Activated naive CD8-positive, alpha-beta T cell treated with anti-CD3 and anti-CD28 coated beads, Interleukin-2, amount 50 U/mL, for 24 hours (primary cell): ENCODE measurements at regions not wholly inside any gene's neighbourhood (a gene's known extent, or its start where the extent isn't known, plus 50 kb on each side); places are given as distances from the start of the nearest gene placed in this dataset.

Experiments
- ATAC-seq: fragments of 150-1000 bp; cut with Tn5 transposase; one replicate; pipeline ENCODE4 v1.10.0; 2021
- DNase-seq: peaks from one replicate; pipeline ENCODE4 v3.0.0; 2021
- H3K27ac Mint-ChIP-seq: one replicate; pipeline ENCODE4 v1.8.0; 2021; ENCODE audit warnings: mild to moderate bottlenecking, mixed read lengths
- H3K27me3 Mint-ChIP-seq: one replicate; pipeline ENCODE4 v1.8.0; 2021; ENCODE audit warnings: mixed read lengths
- H3K36me3 Mint-ChIP-seq: one replicate; pipeline ENCODE4 v1.8.0; 2021; ENCODE audit warnings: low read depth, mixed read lengths
- H3K4me1 Mint-ChIP-seq: one replicate; pipeline ENCODE4 v1.8.0; 2021; ENCODE audit warnings: mixed read lengths
- H3K4me3 Mint-ChIP-seq: one replicate; pipeline ENCODE4 v1.8.0; 2021; ENCODE audit warnings: mild to moderate bottlenecking, moderate library complexity, mixed read lengths
- H3K9me3 Mint-ChIP-seq: one replicate; pipeline ENCODE4 v1.8.0; 2021; ENCODE audit warnings: mixed read lengths

- Mint-ChIP-seq H3K27me3 (no peaks in the 10 kb centered on the region), H3K27ac (no peak overlapping the region), H3K9me3 (peaks cover 5% of the 10 kb centered on the region), H3K4me1 (no peaks in the 10 kb centered on the region), H3K36me3 (no peaks in the 10 kb centered on the region), H3K4me3 (no peak overlapping the region)
- no peak for DNase-seq
- ATAC-seq = no peak
These were observed 698.3 kb downstream of the MAT2B start for GRCh38 chr5:164203581-164204225.

GRCh38 chr5:164204338-164204946 is 699.0 kb downstream of the MAT2B start:
- ATAC-seq = no peak
- H3K4me3 Mint-ChIP-seq = no peak overlapping the region
- H3K27me3 Mint-ChIP-seq = no peaks in the 10 kb centered on the region
- H3K27ac Mint-ChIP-seq = no peak overlapping the region
- no peak for DNase-seq
- H3K9me3 Mint-ChIP-seq = peaks cover 5% of the 10 kb centered on the region
- no peaks in the 10 kb centered on the region for H3K4me1 Mint-ChIP-seq
- no peaks in the 10 kb centered on the region for H3K36me3 Mint-ChIP-seq

GRCh38 chr5:164206196-164206595 is 700.8 kb downstream of the MAT2B start:
- H3K36me3 Mint-ChIP-seq = no peaks in the 10 kb centered on the region
- H3K4me3 Mint-ChIP-seq = no peak overlapping the region
- no peak overlapping the region for H3K27ac Mint-ChIP-seq
- H3K27me3 Mint-ChIP-seq = no peaks in the 10 kb centered on the region
- ATAC-seq (no peak), DNase-seq (no peak)
- H3K4me1 Mint-ChIP-seq = no peaks in the 10 kb centered on the region
- peaks cover 5% of the 10 kb centered on the region for H3K9me3 Mint-ChIP-seq

GRCh38 chr5:164207646-164208045 is 702.2 kb downstream of the MAT2B start:
- Mint-ChIP-seq H3K4me3 (no peak overlapping the region), H3K27me3 (no peaks in the 10 kb centered on the region), H3K27ac (no peak overlapping the region), H3K9me3 (no peaks in the 10 kb centered on the region), H3K36me3 (no peaks in the 10 kb centered on the region), H3K4me1 (no peaks in the 10 kb centered on the region)
- DNase-seq = no peak
- ATAC-seq = no peak

- Mint-ChIP-seq H3K36me3 (no peaks in the 10 kb centered on the region), H3K27me3 (no peaks in the 10 kb centered on the region), H3K27ac (no peak overlapping the region), H3K4me1 (no peaks in the 10 kb centered on the region), H3K9me3 (peaks cover 5% of the 10 kb centered on the region), H3K4me3 (no peak overlapping the region)
- DNase-seq (no peak), ATAC-seq (no peak)
These were observed 705.1 kb downstream of the MAT2B start for GRCh38 chr5:164210491-164210890.

GRCh38 chr5:164214698-164215097 is 709.3 kb downstream of the MAT2B start:
- Mint-ChIP-seq H3K4me3 (no peak overlapping the region), H3K27ac (no peak overlapping the region)

GRCh38 chr5:164217464-164217863 is 712.0 kb downstream of the MAT2B start:
- Mint-ChIP-seq H3K4me3 (no peak overlapping the region), H3K9me3 (peaks cover 5% of the 10 kb centered on the region), H3K36me3 (no peaks in the 10 kb centered on the region), H3K27ac (no peak overlapping the region), H3K4me1 (no peaks in the 10 kb centered on the region), H3K27me3 (no peaks in the 10 kb centered on the region)
- ATAC-seq = no peak
- DNase-seq = no peak

More at GRCh38 chr5:164214698-164215097, 709.3 kb downstream of the MAT2B start:
- Mint-ChIP-seq H3K36me3 (no peaks in the 10 kb centered on the region), H3K9me3 (peaks cover 5% of the 10 kb centered on the region), H3K4me1 (no peaks in the 10 kb centered on the region), H3K27me3 (no peaks in the 10 kb centered on the region)
- no peak for DNase-seq
- ATAC-seq = no peak

- H3K36me3 Mint-ChIP-seq = no peaks in the 10 kb centered on the region
- ATAC-seq (no peak), DNase-seq (no peak)
- H3K4me3 Mint-ChIP-seq = no peak overlapping the region
- H3K27ac Mint-ChIP-seq = no peak overlapping the region
- H3K27me3 Mint-ChIP-seq = no peaks in the 10 kb centered on the region
- peaks cover 7% of the 10 kb centered on the region for H3K9me3 Mint-ChIP-seq
- no peaks in the 10 kb centered on the region for H3K4me1 Mint-ChIP-seq
These were observed 715.1 kb downstream of the MAT2B start for GRCh38 chr5:164220522-164220921.

GRCh38 chr5:164224236-164224635 is 718.8 kb downstream of the MAT2B start:
- peaks cover 10% of the 10 kb centered on the region for H3K9me3 Mint-ChIP-seq

GRCh38 chr5:164224772-164225171 is 719.4 kb downstream of the MAT2B start:
- Mint-ChIP-seq H3K27me3 (no peaks in the 10 kb centered on the region), H3K4me3 (no peak overlapping the region), H3K27ac (no peak overlapping the region), H3K4me1 (no peaks in the 10 kb centered on the region), H3K36me3 (no peaks in the 10 kb centered on the region), H3K9me3 (peaks cover 12% of the 10 kb centered on the region)
- ATAC-seq (no peak), DNase-seq (no peak)

More at GRCh38 chr5:164224236-164224635, 718.8 kb downstream of the MAT2B start:
- Mint-ChIP-seq H3K27me3 (no peaks in the 10 kb centered on the region), H3K4me3 (no peak overlapping the region), H3K4me1 (no peaks in the 10 kb centered on the region), H3K27ac (no peak overlapping the region), H3K36me3 (no peaks in the 10 kb centered on the region)
- ATAC-seq = no peak
- DNase-seq = no peak

GRCh38 chr5:164230341-164230740 is 724.9 kb downstream of the MAT2B start:
- ATAC-seq (no peak), DNase-seq (no peak)
- Mint-ChIP-seq H3K4me3 (no peak overlapping the region), H3K9me3 (peaks cover 5% of the 10 kb centered on the region), H3K36me3 (no peaks in the 10 kb centered on the region), H3K27ac (no peak overlapping the region), H3K27me3 (no peaks in the 10 kb centered on the region), H3K4me1 (no peaks in the 10 kb centered on the region)

GRCh38 chr5:164233791-164234190 is 728.4 kb downstream of the MAT2B start:
- no peak overlapping the region for H3K27ac Mint-ChIP-seq
- no peak for ATAC-seq
- no peak for DNase-seq
- H3K9me3 Mint-ChIP-seq = peaks cover 5% of the 10 kb centered on the region
- no peaks in the 10 kb centered on the region for H3K36me3 Mint-ChIP-seq
- H3K4me1 Mint-ChIP-seq = no peaks in the 10 kb centered on the region
- H3K27me3 Mint-ChIP-seq = no peaks in the 10 kb centered on the region
- H3K4me3 Mint-ChIP-seq = no peak overlapping the region

- Mint-ChIP-seq H3K9me3 (peaks cover 1% of the 10 kb centered on the region), H3K4me3 (no peak overlapping the region), H3K27me3 (no peaks in the 10 kb centered on the region)
These were observed 728.9 kb downstream of the MAT2B start for GRCh38 chr5:164234321-164234720.

GRCh38 chr5:164235300-164235891 is 730.0 kb downstream of the MAT2B start:
- no peaks in the 10 kb centered on the region for H3K36me3 Mint-ChIP-seq
- no peaks in the 10 kb centered on the region for H3K27me3 Mint-ChIP-seq
- no peak overlapping the region for H3K27ac Mint-ChIP-seq
- H3K4me1 Mint-ChIP-seq = no peaks in the 10 kb centered on the region
- no peak for ATAC-seq
- DNase-seq = no peak
- H3K9me3 Mint-ChIP-seq = no peaks in the 10 kb centered on the region
- H3K4me3 Mint-ChIP-seq = no peak overlapping the region

More at GRCh38 chr5:164234321-164234720, 728.9 kb downstream of the MAT2B start:
- H3K27ac Mint-ChIP-seq = no peak overlapping the region
- no peak for ATAC-seq
- no peaks in the 10 kb centered on the region for H3K4me1 Mint-ChIP-seq
- DNase-seq = no peak
- H3K36me3 Mint-ChIP-seq = no peaks in the 10 kb centered on the region

GRCh38 chr5:164237486-164237885 is 732.1 kb downstream of the MAT2B start:
- no peak for ATAC-seq
- no peak for DNase-seq
- no peaks in the 10 kb centered on the region for H3K36me3 Mint-ChIP-seq

More at GRCh38 chr5:164237486-164237885, 732.1 kb downstream of the MAT2B start:
- H3K9me3 Mint-ChIP-seq = peaks cover 4% of the 10 kb centered on the region
- no peaks in the 10 kb centered on the region for H3K4me1 Mint-ChIP-seq
- H3K27me3 Mint-ChIP-seq = no peaks in the 10 kb centered on the region
- H3K4me3 Mint-ChIP-seq = no peak overlapping the region
- H3K27ac Mint-ChIP-seq = no peak overlapping the region
